GM12892 (cell line): ENCODE measurements at regions not wholly inside any gene's neighbourhood (a gene's known extent, or its start where the extent isn't known, plus 50 kb on each side); places are given as distances from the start of the nearest gene placed in this dataset.
A peak's percentile ranks its signal among the peaks of the same experiment; 100 is the strongest.
"Not testable (repeated sequence)": the region's sequence is repeated elsewhere in the genome, so short reads cannot be mapped to it uniquely, and the experiment has no call there.

Experiments used
- DNase-seq: peaks from one replicate; pipeline ENCODE4 v3.0.0; 2011; ENCODE audit not compliant: insufficient read length
- FAIRE-seq: peaks from 2 replicates; lab custom pipeline; 2011; peaks lifted over from hg19 to GRCh38; lab: Jason Lieb, UNC
- POLR2A ChIP-seq: IDR thresholded peaks from 2 replicates; pipeline ENCODE4 v1.6.1; 2011; ENCODE audit warnings: low read depth, low read length, control low read depth
- POLR2AphosphoS5 ChIP-seq: IDR thresholded peaks from 2 replicates; pipeline ENCODE4 v1.6.1; 2011; ENCODE audit warnings: low read depth, low read length, control low read depth
- TAF1 ChIP-seq: IDR thresholded peaks from 2 replicates; pipeline ENCODE4 v1.6.1; 2011; ENCODE audit warnings: low read depth, mild to moderate bottlenecking, control low read depth, low read length, borderline replicate concordance

DNA sequence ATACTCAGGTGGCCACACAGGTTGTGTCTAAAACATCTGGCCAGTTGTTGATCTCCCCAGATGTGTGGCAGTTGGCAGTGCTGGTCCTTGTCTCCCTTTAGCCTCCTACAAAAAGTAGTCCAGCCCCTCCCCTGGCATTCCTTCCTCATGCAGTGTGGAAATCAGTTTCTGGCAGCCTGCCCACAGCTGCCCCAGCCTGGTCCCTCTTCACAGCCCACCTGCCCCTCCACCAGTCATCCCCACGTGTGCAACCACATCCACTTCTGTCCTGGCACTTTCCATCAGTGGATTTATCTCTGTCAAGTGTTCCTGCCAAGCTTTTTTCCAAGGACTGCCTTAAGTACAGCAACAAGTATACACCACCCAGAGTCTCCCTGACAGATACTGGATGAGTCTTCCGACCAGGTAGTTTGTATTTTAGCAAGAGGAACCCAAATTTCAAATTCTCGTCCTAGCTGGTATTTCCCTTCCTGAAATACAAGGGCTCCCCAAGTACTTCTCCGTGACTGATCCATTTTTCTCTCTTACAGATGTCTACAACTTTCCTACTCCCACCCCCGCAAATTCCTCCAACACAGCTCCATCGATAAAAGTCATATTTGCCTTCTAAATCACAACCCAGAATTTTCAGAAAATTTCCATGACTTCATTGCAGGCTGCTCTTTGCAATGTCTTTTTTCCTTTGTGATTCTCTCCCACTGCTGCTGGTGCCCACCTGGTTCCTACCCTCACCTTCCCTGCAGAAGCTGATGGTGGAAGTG is 313.5 kb downstream of the FOXO1 start:
- no peak for FAIRE-seq
- no peak for DNase-seq
- TF ChIP-seq TAF1 (no peak), POLR2AphosphoS5 (no peak), POLR2A (no peak)

DNA sequence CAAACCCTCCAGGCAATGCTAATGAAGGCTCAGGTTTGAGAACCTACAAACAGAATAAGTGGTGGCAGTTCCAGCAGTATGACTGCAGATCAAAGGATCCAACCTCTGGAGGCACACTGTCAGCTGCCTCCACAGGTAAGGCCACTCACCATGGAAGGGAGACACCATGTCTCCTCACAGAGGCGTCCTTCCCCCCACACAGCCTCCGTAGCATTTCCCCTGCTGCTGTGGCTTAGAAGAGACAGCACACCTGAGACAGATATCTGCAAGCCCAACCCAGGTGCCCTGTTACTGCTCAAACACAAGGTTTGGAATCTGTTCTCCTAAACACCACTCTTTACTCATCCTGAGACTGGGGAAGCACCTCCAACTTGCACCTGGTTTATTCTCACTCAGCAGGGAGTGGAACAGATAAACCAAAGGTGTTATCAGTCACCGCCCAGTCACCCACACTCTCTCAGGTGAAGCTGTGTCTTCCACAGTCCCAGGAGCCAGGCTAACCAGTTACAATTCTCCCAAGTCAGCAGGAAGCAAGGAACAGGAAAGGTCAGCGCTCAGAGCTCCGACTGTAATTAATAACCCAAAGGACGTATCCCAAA is 311.2 kb downstream of the FOXO1 start:
- no peak for FAIRE-seq
- no peak for DNase-seq
- TF ChIP-seq TAF1 (no peak), POLR2A (no peak), POLR2AphosphoS5 (no peak)

DNA sequence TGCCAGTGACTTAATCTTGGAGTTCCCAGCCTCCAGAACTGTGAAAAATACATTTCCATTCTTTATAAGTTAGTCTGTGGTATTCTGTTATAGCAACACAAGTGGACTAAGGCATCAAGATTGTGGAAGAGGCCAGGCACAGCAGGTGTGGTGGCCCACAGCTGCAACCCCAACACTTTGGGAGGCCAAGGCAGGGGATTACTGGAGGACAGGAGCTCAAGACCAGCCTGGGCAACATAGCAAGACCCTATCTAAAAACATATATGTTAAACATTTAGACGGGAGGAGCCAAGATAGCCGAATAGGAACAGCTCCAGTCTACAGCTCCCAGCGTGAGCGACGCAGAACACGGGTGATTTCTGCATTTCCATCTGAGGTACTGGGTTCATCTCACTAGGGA is 310.4 kb downstream of the FOXO1 start:
- FAIRE-seq (no peak), DNase-seq (no peak)
- TF ChIP-seq POLR2A: no peak
- TF ChIP-seq TAF1: no peak
- TF ChIP-seq POLR2AphosphoS5: no peak

- FAIRE-seq, DNase-seq: not testable (repeated sequence)
Measured at GRCh38 chr13:40356458-40356857, 310.0 kb downstream of the FOXO1 start.

GRCh38 chr13:40362502-40362901 is 303.9 kb downstream of the FOXO1 start:
- TF ChIP-seq POLR2AphosphoS5 (no peak), TAF1 (no peak), POLR2A (no peak)
- DNase-seq: no peak
- FAIRE-seq: no peak

DNA sequence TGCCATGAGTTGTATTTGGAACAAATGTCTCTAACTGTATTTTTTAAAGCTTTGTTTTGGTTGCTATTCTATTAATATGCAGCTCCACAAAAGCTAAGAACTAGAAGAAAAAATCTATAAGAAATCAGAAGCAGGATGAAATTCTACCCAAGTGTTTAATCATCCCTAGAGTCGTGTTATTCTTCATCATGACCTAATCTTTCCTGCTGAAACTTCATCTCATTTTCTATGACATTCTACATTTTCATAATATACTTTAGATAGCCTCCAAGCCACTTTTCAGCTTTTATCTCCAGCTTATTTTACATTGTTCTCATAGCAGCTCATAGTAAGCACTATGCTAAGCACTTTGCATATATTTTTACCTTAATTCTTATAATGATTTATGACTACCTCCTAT is 302.8 kb downstream of the FOXO1 start:
- TF ChIP-seq POLR2A (no peak), TAF1 (no peak), POLR2AphosphoS5 (no peak)
- no peak for DNase-seq
- no peak for FAIRE-seq

GRCh38 chr13:40366119-40366518 is 300.3 kb downstream of the FOXO1 start:
- DNase-seq (no peak), FAIRE-seq (no peak)
- no peak for TF ChIP-seq POLR2A
- no peak for TF ChIP-seq TAF1
- no peak for TF ChIP-seq POLR2AphosphoS5

GRCh38 chr13:40368127-40368891 is 298.1 kb downstream of the FOXO1 start:
- FAIRE-seq: no peak

GRCh38 chr13:40370661-40371060 is 295.8 kb downstream of the FOXO1 start:
- DNase-seq: no peak
- FAIRE-seq: no peak
- no peak for TF ChIP-seq TAF1
- no peak for TF ChIP-seq POLR2A
- TF ChIP-seq POLR2AphosphoS5: no peak

More at GRCh38 chr13:40368127-40368891, 298.1 kb downstream of the FOXO1 start:
- TF ChIP-seq POLR2AphosphoS5: no peak
- TF ChIP-seq TAF1: no peak
- TF ChIP-seq POLR2A: no peak
- DNase-seq: no peak

- FAIRE-seq (peak; percentile 44), DNase-seq (no peak)
- TF ChIP-seq POLR2A (no peak), POLR2AphosphoS5 (no peak), TAF1 (no peak)
Measured at GRCh38 chr13:40371531-40372125, 294.8 kb downstream of the FOXO1 start.

- FAIRE-seq, DNase-seq: not testable (repeated sequence)
Measured at GRCh38 chr13:40373608-40374007, 292.8 kb downstream of the FOXO1 start.
